PC-3 (cell line): ENCODE measurements at regions not wholly inside any gene's neighbourhood (a gene's known extent, or its start where the extent isn't known, plus 50 kb on each side); places are given as distances from the start of the nearest gene placed in this dataset.

Source experiments
- ATAC-seq: fragments of 200-7000 bp; cut with Tn5 transposase; 2 replicates; pipeline ENCODE4 v1.9.1; 2020; ENCODE audit warnings: mild to moderate bottlenecking, moderate library complexity
- BruUV-seq: library from RNA; stranded (reverse); fragments of 400-500 nt; replicated peaks from 2 replicates; lab custom pipeline; 2021; lab: Mats Ljungman, UMichigan
- CTCF ChIA-PET: fragments of 300-600 bp; sonication (Branson Sonifier 250); formaldehyde crosslinking; loops from one replicate; lab custom pipeline; 2022; ENCODE audit warnings: antibody characterized with exemption; lab: Charles Lee
- POLR2A ChIA-PET: fragments of 300-600 bp; sonication (Branson Sonifier 250); formaldehyde crosslinking; loops from one replicate; lab custom pipeline; 2022; ENCODE audit warnings: antibody characterized with exemption; ENCODE audit not compliant: unreplicated experiment; lab: Charles Lee
- DNase-seq: peaks from one replicate; pipeline ENCODE4 v3.0.0-alpha.2; 2015
- H2AFZ ChIP-seq: fragments of 300-600 bp; sonication (generic); 2 replicates; pipeline ENCODE4 v1.6.0; 2016; ENCODE audit warnings: antibody characterized with exemption, low read length
- H3F3A ChIP-seq: fragments of 300-600 bp; sonication (generic); one replicate; pipeline ENCODE4 v1.6.0; 2017; ENCODE audit warnings: antibody characterized with exemption, low read length, control low read depth, mild to moderate bottlenecking; ENCODE audit not compliant: unreplicated experiment
- H3K27ac ChIP-seq: fragments of 300-600 bp; sonication (generic); 2 replicates; pipeline ENCODE4 v1.5.1; 2016; ENCODE audit warnings: mild to moderate bottlenecking, low read length
- H3K27me3 ChIP-seq: fragments of 300-600 bp; sonication (generic); 2 replicates; pipeline ENCODE4 v1.6.1; 2016; ENCODE audit warnings: low read length, mixed read lengths
- H3K36me3 ChIP-seq: fragments of 300-600 bp; sonication (generic); 2 replicates; pipeline ENCODE4 v1.6.1; 2016; ENCODE audit warnings: low read depth, mixed run types, low read length, mixed read lengths
- H3K4me1 ChIP-seq: fragments of 300-600 bp; sonication (generic); 2 replicates; pipeline ENCODE4 v1.5.1; 2016; ENCODE audit warnings: low read length; ENCODE audit not compliant: insufficient read depth
- H3K4me2 ChIP-seq: fragments of 300-600 bp; sonication (generic); 2 replicates; pipeline ENCODE4 v1.6.0; 2016; ENCODE audit warnings: low read length
- H3K4me3 ChIP-seq: fragments of 300-600 bp; sonication (generic); 2 replicates; pipeline ENCODE4 v1.5.1; 2016; ENCODE audit warnings: mild to moderate bottlenecking, low read length, mixed read lengths
- H3K79me2 ChIP-seq: fragments of 300-600 bp; sonication (generic); 2 replicates; pipeline ENCODE4 v1.6.1; 2017; ENCODE audit warnings: low read length, mixed read lengths
- H3K9ac ChIP-seq: fragments of 300-600 bp; sonication (generic); 2 replicates; pipeline ENCODE4 v1.6.0; 2016; ENCODE audit warnings: mild to moderate bottlenecking, low read length
- H3K9me2 ChIP-seq: fragments of 300-600 bp; sonication (generic); replicated peaks from 2 replicates; pipeline ENCODE4 v1.6.1; 2016; ENCODE audit warnings: mixed run types, low read length, mixed read lengths
- H3K9me3 ChIP-seq: fragments of 300-600 bp; sonication (generic); 2 replicates; pipeline ENCODE4 v1.6.1; 2016; ENCODE audit warnings: low read length, mixed read lengths
- H4K20me1 ChIP-seq: fragments of 300-600 bp; sonication (generic); 2 replicates; pipeline ENCODE4 v1.6.1; 2016; ENCODE audit warnings: low read length, mixed read lengths
- EZH2 ChIP-seq: fragments of 300-600 bp; sonication (generic); IDR thresholded peaks from one replicate; pipeline ENCODE4 v1.6.1; 2017; ENCODE audit warnings: antibody characterized with exemption, mild to moderate bottlenecking, low read length; ENCODE audit not compliant: unreplicated experiment
- EZH2phosphoT487 ChIP-seq: fragments of 300-600 bp; sonication (generic); IDR thresholded peaks from 2 replicates; pipeline ENCODE4 v1.6.1; 2018; ENCODE audit warnings: mild to moderate bottlenecking, antibody characterized with exemption, low read length, borderline replicate concordance
- intact Hi-C: fragments of 100-400 bp; cut with micrococcal nuclease; formaldehyde crosslinking; loops from 2 replicates; pipeline ENCODE4 v1.9.0; 2023
- TF ChIP-seq, protein P1 (sequence below): fragments of 300-600 bp; sonication (generic); conservative IDR thresholded peaks from 2 replicates; pipeline ENCODE4 v1.5.1; 2017; ENCODE audit warnings: antibody characterized with exemption, low read depth, mild to moderate bottlenecking, low read length

DNA sequence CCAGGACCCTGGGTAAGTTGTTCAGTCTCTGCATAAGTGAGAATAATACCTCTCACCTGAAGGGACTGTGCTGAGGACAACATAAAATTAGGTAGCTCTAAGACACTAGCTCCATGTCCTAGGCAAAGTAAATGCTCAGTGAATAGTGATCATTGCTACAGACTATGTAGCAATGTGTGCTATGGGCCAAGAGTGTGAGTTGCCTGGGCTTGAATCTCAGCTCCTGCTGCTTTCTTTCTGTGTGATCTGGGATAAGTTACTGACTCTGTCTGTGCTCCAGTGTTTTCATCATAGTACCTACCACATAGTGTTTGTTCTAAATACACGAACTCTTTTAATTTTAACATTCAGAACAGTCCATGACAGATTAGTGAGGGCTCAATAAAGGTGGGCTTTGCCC lies 81.1 kb upstream of the MFGE8 start:
- Histone ChIP-seq H3K4me1 (peaks cover 10% of the 10 kb centered on the region), H3K27ac (no peak overlapping the region), H3F3A (no peaks in the 10 kb centered on the region), H4K20me1 (no peaks in the 10 kb centered on the region), H3K9ac (no peak overlapping the region), H3K9me3 (no peaks in the 10 kb centered on the region), H2AFZ (no peak overlapping the region), H3K79me2 (no peaks in the 10 kb centered on the region), H3K4me3 (no peak overlapping the region), H3K4me2 (no peak overlapping the region), H3K36me3 (no peaks in the 10 kb centered on the region), H3K9me2 (no peaks in the 10 kb centered on the region), H3K27me3 (no peaks in the 10 kb centered on the region)
- POLR2A ChIA-PET: no interaction called here
- ATAC-seq (no peak), DNase-seq (no peak)
- intact Hi-C loops: no loop called here
- CTCF ChIA-PET: no interaction called here
- BruUV-seq: no TSS peak
- TF ChIP-seq, protein P1, sequence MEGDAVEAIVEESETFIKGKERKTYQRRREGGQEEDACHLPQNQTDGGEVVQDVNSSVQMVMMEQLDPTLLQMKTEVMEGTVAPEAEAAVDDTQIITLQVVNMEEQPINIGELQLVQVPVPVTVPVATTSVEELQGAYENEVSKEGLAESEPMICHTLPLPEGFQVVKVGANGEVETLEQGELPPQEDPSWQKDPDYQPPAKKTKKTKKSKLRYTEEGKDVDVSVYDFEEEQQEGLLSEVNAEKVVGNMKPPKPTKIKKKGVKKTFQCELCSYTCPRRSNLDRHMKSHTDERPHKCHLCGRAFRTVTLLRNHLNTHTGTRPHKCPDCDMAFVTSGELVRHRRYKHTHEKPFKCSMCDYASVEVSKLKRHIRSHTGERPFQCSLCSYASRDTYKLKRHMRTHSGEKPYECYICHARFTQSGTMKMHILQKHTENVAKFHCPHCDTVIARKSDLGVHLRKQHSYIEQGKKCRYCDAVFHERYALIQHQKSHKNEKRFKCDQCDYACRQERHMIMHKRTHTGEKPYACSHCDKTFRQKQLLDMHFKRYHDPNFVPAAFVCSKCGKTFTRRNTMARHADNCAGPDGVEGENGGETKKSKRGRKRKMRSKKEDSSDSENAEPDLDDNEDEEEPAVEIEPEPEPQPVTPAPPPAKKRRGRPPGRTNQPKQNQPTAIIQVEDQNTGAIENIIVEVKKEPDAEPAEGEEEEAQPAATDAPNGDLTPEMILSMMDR: no peak
- TF ChIP-seq EZH2phosphoT487 (no peak), EZH2 (no peak)

- ATAC-seq: 0 out of 2 replicates have a peak, but pooled peaks have one; percentile 35
- Histone ChIP-seq H3K9me2 (no peaks in the 10 kb centered on the region), H3F3A (no peaks in the 10 kb centered on the region), H2AFZ (no peak overlapping the region), H3K4me2 (no peak overlapping the region), H3K4me3 (no peak overlapping the region), H3K27ac (no peak overlapping the region), H3K36me3 (no peaks in the 10 kb centered on the region), H3K4me1 (no peaks in the 10 kb centered on the region), H4K20me1 (no peaks in the 10 kb centered on the region), H3K79me2 (no peaks in the 10 kb centered on the region), H3K27me3 (no peaks in the 10 kb centered on the region), H3K9ac (no peak overlapping the region), H3K9me3 (no peaks in the 10 kb centered on the region)
- TF ChIP-seq, protein P1: no peak
- TF ChIP-seq EZH2phosphoT487: no peak
- TF ChIP-seq EZH2: no peak
- intact Hi-C loops: no loop called here
- POLR2A ChIA-PET: no interaction called here
- CTCF ChIA-PET: no interaction called here
- BruUV-seq: no TSS peak
- no peak for DNase-seq
Observed at GRCh38 chr15:88995449-88995848, 82.3 kb upstream of the MFGE8 start.

DNA sequence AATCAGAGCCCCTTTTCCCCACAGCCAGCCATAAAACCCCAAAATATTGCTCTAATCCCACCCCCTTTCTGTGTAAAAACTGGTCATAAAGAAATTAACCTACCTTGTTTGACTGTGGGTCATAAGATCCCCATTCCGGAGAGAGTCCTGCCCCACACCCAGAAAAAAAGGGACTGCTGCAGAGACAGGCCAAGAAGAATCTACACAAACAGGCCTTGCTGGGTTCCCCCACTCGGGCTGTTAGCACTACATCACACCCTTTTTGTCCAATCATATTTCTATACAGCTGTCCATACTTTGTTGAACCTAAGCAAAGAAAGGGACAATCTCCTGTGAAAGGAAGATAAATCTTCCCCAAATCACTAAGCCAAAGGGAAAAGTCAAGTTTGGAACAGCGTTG lies 84.4 kb upstream of the MFGE8 start:
- intact Hi-C loops: no loop called here
- no peaks in the 10 kb centered on the region for H4K20me1 ChIP-seq
- no peaks in the 10 kb centered on the region for H3K9me2 ChIP-seq
- no peaks in the 10 kb centered on the region for H3K79me2 ChIP-seq
- no peaks in the 10 kb centered on the region for H3F3A ChIP-seq
- H3K9me3 ChIP-seq: no peaks in the 10 kb centered on the region
- H3K4me1 ChIP-seq: peaks cover 5% of the 10 kb centered on the region
- no peak overlapping the region for H3K4me2 ChIP-seq
- H3K4me3 ChIP-seq: no peak overlapping the region
- no peak overlapping the region for H3K9ac ChIP-seq
- ATAC-seq (no peak), DNase-seq (no peak)
- no TSS peak for BruUV-seq
- CTCF ChIA-PET: no interaction called here
- H2AFZ ChIP-seq: no peak overlapping the region
- POLR2A ChIA-PET: no interaction called here
- TF ChIP-seq EZH2phosphoT487 (no peak), EZH2 (no peak)
- TF ChIP-seq, protein P1: no peak
- H3K36me3 ChIP-seq: no peaks in the 10 kb centered on the region
- H3K27ac ChIP-seq: no peak overlapping the region
- no peaks in the 10 kb centered on the region for H3K27me3 ChIP-seq
